ENCODE measurements at regions not wholly inside any gene's neighbourhood (a gene's known extent, or its start where the extent isn't known, plus 50 kb on each side); places are given as distances from the start of the nearest gene placed in this dataset.

GRCh38 chr5:124894541-124894940 is 148.1 kb upstream of the ZNF608 start:
- TF ChIP-seq POLR2A (IDR thresholded peaks at IDR 0.05): no peak
- TF ChIP-seq, protein P1, sequence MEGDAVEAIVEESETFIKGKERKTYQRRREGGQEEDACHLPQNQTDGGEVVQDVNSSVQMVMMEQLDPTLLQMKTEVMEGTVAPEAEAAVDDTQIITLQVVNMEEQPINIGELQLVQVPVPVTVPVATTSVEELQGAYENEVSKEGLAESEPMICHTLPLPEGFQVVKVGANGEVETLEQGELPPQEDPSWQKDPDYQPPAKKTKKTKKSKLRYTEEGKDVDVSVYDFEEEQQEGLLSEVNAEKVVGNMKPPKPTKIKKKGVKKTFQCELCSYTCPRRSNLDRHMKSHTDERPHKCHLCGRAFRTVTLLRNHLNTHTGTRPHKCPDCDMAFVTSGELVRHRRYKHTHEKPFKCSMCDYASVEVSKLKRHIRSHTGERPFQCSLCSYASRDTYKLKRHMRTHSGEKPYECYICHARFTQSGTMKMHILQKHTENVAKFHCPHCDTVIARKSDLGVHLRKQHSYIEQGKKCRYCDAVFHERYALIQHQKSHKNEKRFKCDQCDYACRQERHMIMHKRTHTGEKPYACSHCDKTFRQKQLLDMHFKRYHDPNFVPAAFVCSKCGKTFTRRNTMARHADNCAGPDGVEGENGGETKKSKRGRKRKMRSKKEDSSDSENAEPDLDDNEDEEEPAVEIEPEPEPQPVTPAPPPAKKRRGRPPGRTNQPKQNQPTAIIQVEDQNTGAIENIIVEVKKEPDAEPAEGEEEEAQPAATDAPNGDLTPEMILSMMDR (IDR thresholded peaks at IDR 0.05): no peak

Measured in lower leg skin (tissue), 3 donors.